ENCODE measurements at regions not wholly inside any gene's neighbourhood (a gene's known extent, or its start where the extent isn't known, plus 50 kb on each side); places are given as distances from the start of the nearest gene placed in this dataset.

DNA sequence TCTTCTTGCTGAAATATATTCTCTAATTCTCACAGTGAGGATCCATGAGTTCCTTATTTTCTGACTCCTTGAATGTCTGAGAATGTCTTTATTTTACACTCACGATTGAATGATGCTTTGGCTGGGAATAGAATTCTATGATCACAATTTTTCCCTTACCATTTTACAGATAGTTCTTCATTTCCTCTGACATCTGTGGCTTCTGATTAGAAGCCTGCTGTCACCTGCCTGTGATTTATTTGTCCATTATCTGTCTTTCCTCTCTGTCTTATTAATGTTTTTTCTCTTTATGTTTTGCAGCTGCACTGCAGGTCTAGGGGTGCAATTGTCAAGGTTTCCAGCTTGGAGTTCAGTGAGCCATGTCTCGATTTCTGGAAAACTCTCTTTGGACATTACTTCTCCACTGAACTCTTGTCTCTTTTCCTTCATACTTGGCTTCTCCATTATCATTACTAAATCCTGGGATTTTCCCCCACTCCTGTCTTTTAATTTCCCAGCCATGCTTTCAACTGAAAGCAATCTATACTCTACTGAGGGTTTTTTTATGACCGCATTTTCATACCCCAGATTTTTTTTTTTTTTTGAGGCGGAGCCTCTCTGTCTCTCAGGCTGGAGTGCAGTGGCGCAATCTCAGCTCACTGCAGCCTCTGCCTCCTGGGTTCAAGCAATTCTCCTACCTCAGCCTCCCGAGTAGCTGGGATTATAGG is 85.8 kb upstream of the PRNP start:
- DNase-seq (ENCODE audit: low read depth) = no peak

DNA sequence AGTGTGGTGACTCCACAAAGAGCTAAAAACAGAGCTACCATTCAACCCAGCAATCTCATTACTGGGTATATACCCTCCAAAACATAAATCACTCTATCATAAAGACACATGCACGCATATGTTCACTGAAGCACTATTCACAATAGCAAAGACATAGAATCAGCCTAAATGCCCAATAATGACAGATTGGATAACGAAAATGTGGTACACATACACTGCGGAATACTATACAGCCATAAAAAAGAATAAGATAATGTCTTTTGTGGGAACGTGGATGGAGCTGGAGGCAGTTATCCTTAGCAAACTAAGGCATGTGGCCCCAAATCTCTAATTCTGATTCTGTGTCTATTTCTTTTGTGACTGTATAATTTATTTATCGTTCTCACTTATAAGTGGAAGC is 89.0 kb upstream of the PRNP start:
- DNase-seq (ENCODE audit: low read depth) = no peak

GRCh38 chr20:4593149-4593525 is 93.1 kb upstream of the PRNP start:
- DNase-seq (ENCODE audit: low read depth) = no peak

- DNase-seq (ENCODE audit: low read depth) = no peak
Observed at GRCh38 chr20:4592316-4593148, 93.7 kb upstream of the PRNP start.

- no peak for DNase-seq (ENCODE audit: low read depth)
Observed at GRCh38 chr20:4591975-4592315, 94.3 kb upstream of the PRNP start.

GRCh38 chr20:4585758-4586157 is 100.5 kb upstream of the PRNP start:
- DNase-seq (ENCODE audit: low read depth) = no peak

GRCh38 chr20:4585104-4585753 is 101.0 kb upstream of the PRNP start:
- DNase-seq (ENCODE audit: low read depth) = peak; percentile 72

GRCh38 chr20:4584510-4584909 is 101.7 kb upstream of the PRNP start:
- DNase-seq (ENCODE audit: low read depth) = no peak

GRCh38 chr20:4581838-4582237 is 104.4 kb upstream of the PRNP start:
- no peak for DNase-seq (ENCODE audit: low read depth)

GRCh38 chr20:4578375-4578774 is 107.9 kb upstream of the PRNP start:
- DNase-seq (ENCODE audit: low read depth) = no peak

GRCh38 chr20:4574356-4574690 is 111.9 kb upstream of the PRNP start:
- DNase-seq (ENCODE audit: low read depth) = no peak

GRCh38 chr20:4573564-4574355 is 112.5 kb upstream of the PRNP start:
- DNase-seq (ENCODE audit: low read depth) = peak; percentile 80

DNA sequence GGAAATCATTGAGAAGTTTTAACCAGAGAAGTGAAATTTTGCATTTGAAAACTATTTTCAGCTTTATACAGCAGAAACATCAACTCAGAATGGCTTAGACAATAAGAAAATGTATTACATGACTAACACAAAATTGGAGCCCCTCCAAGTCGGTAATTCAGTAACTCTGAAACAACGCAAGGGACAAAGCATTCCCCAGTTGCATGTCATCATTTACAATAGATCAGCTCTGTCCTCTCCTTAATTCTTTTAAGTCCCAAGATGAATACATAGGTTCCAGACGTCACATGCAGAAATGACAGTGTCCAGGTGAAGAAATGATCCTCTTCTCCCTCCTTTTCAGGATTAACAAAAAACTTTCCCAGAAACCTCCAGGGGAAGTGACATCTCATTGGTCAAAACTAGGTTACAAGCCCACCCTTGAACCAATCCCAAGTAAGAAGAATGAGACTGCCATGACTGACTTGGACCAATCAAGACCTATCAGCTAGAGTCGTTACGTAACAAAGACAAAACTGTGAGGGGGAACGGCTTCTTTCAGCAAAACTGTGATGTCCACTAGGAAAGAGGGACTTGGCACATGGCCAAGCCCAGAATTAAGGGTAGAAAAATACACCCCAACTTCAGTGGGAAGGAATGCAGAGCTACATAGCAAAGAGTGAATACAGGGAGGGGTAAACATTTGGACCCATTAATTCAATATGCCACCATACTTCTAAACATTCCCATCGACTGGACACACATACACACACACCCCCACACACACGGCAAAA is 114.3 kb upstream of the PRNP start:
- DNase-seq (ENCODE audit: low read depth) = no peak

DNA sequence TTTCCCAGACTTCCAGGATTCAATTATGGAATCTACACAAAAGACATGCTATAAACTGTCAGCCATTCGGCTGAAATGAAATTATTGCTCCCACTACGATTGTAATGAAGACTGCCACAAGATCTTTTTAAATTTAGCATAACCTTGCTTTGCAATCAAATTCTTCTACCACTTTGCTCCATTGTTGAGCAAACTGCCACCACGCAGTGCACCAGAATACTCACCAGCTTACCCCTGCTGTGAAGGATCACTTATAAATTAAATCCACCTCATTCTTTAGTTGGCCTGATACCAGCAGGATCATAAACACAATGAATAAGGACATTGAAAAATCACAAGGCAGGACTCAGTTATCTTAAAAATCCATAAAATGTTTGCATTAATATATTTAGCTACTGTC is 116.4 kb upstream of the PRNP start:
- DNase-seq (ENCODE audit: low read depth) = no peak

DNA sequence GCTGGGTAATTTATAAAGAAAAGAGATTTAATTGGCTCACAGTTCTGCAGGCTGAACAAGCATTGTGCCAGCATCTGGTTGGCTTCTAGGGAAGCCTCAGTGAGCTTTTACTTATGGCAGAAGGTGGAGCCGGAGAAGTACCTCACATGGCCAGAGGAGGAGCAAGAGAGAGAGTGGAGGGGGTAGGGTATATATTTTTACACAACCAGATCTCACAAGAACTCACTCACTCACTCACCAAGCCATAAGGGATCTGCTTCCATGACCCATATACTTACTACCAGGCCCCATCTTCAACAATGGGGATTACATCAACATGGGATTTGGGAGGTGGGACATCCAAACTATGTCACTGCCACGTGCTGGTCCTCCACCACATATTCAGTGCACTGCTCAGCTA is 117.2 kb upstream of the PRNP start:
- DNase-seq (ENCODE audit: low read depth) = no peak

DNA sequence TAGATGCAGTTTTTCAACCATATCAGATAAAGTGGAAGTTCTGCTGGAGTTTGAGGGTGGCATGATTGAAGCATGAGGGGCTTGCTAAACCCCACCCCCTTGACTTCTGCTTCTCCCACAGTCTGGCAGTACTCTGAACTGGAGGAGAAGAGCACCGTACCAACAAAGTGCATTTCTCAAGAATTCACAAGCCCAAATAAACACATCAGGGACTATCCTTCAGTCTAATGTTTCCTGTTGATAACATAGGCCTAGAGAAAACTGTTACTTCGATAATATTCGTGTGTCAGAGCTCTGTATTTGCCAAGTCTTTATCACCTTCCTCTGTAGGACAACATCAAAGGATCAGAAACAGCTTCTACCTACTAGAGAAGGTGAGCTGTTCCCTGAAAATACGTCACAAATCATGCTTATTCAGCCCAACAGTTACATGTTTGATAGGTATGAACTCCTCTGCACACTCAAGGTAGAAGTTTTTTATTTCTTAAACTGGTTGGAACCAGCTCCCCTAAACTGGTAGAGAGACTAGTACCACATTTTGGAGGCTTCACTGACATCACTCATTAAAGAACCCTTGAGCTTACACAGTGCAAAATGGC is 117.8 kb upstream of the PRNP start:
- DNase-seq (ENCODE audit: low read depth) = no peak

DNA sequence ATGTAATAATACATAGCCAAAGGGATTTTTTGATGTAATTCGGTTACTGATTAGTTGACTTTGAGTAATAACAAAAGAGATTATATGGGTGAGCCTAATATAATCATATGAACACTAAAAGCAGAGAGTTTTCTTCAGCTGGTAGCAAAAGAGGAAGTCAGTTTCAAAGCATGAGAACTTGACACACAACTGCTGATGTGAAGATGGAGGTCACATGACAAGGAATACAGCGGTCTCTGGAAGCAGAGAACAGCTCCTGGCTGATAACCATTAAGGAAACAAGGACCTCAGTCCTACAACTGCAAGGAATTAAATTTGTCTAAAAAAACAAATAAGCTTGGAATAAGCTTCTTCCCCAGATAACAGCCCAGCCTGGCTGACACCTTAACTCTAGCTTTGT is 119.1 kb upstream of the PRNP start:
- DNase-seq (ENCODE audit: low read depth) = no peak

DNA sequence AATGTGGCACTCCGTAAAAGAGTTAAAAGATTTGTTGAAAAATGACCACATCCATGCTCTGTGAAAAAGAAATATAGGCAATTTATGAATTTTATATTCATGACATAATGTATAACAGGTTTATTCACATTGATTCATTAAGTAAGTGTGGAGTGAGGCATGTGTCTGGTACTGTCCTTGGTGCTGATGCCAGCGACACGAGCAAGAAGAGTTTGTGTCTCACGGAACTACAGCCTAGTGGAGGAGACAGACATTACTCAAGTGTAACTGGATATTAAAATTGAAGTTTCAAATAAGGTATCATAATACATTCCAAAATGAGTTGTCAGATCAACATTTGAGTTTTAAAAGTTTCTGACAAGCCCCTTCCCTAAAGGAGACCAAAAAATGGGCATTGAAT is 122.7 kb upstream of the PRNP start:
- DNase-seq (ENCODE audit: low read depth) = no peak

DNA sequence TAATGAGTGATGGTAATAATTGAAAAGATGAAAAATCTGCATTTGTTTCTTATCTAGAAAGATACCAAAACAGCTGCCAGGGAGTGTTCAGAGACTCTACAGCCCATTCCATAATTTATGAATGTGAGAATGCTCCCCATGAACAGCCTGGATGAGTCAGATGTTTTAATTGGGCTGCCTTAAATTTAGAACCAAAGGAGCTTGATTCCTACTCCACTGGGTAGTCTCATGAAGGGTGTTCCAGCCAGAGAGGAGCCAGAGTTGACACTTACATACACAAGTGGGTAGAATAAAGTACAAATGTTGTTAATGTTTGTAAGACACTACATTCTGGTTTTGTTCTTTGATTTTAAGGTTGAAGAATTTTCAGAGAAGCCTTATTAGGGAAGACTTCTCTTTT is 123.2 kb upstream of the PRNP start:
- DNase-seq (ENCODE audit: low read depth) = no peak

DNA sequence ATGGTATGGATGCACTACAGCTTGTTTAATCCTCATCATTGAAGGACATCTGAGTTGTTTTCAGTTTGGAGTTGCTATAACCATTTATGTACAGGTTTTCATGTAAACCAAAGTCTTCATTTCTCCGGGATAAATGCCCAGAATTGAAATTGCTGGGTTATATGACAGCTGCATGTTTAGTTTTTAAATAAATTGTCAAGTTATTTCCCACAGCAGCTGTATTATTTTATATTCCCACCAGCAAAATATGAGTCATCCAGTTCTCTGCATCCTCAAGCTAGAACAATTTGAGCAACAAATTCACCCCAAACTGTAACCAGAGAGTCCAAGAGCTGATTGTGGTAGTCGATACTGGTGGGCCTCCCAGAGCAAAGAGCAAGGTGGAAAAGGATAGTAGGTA is 125.6 kb upstream of the PRNP start:
- DNase-seq (ENCODE audit: low read depth) = no peak

- DNase-seq (ENCODE audit: low read depth) = no peak
Observed at GRCh38 chr20:4559906-4560305, 126.3 kb upstream of the PRNP start.

- no peak for DNase-seq (ENCODE audit: low read depth)
Observed at GRCh38 chr20:4559106-4559505, 127.2 kb upstream of the PRNP start.
